GM19395 (cell line): ENCODE measurements at regions not wholly inside any gene's neighbourhood (a gene's known extent, or its start where the extent isn't known, plus 50 kb on each side); places are given as distances from the start of the nearest gene placed in this dataset.

Source experiments
- ATAC-seq: cut with Tn5 transposase; IDR thresholded peaks from one replicate; pipeline ENCODE4 v1.9.1; 2021; ENCODE audit warnings: mild to moderate bottlenecking, moderate library complexity; ENCODE audit not compliant: unreplicated experiment

- no peak for ATAC-seq
Measured at GRCh38 chr13:84917252-84917878, 881.9 kb downstream of the SLITRK6 start.

- no peak for ATAC-seq
Measured at GRCh38 chr13:84912720-84913119, 886.5 kb downstream of the SLITRK6 start.

- ATAC-seq = no peak
Measured at GRCh38 chr13:84910423-84910822, 888.8 kb downstream of the SLITRK6 start.

GRCh38 chr13:84903391-84903790, 895.8 kb downstream of the SLITRK6 start:
- ATAC-seq = no peak

GRCh38 chr13:84902243-84902642, 897.0 kb downstream of the SLITRK6 start:
- no peak for ATAC-seq

- peak; percentile 83 for ATAC-seq
Measured at GRCh38 chr13:84896128-84896527, 903.1 kb downstream of the SLITRK6 start.

- ATAC-seq = no peak
Measured at GRCh38 chr13:84894749-84895148, 904.5 kb downstream of the SLITRK6 start.

- ATAC-seq = no peak
Measured at GRCh38 chr13:84885868-84886267, 913.4 kb downstream of the SLITRK6 start.

- ATAC-seq = no peak
Measured at GRCh38 chr13:84873951-84874350, 925.3 kb downstream of the SLITRK6 start.

GRCh38 chr13:84870190-84870589, 929.0 kb downstream of the SLITRK6 start:
- ATAC-seq = no peak

GRCh38 chr13:84867246-84867645, 932.0 kb downstream of the SLITRK6 start:
- no peak for ATAC-seq

- no peak for ATAC-seq
Measured at GRCh38 chr13:84865783-84866221, 933.4 kb downstream of the SLITRK6 start.

- no peak for ATAC-seq
Measured at GRCh38 chr13:84864341-84864740, 934.9 kb downstream of the SLITRK6 start.

- no peak for ATAC-seq
Measured at GRCh38 chr13:84847107-84847506, 952.1 kb downstream of the SLITRK6 start.

- ATAC-seq = no peak
Measured at GRCh38 chr13:84845907-84846619, 953.2 kb downstream of the SLITRK6 start.

GRCh38 chr13:84844473-84844872, 954.7 kb downstream of the SLITRK6 start:
- no peak for ATAC-seq

GRCh38 chr13:84843368-84843767, 955.9 kb downstream of the SLITRK6 start:
- ATAC-seq = no peak

GRCh38 chr13:84834201-84834600, 951.9 kb upstream of the SLITRK1 start:
- no peak for ATAC-seq

GRCh38 chr13:84831666-84832657, 949.7 kb upstream of the SLITRK1 start:
- ATAC-seq = no peak

GRCh38 chr13:84823528-84823927, 941.3 kb upstream of the SLITRK1 start:
- ATAC-seq = no peak

GRCh38 chr13:84821261-84821660, 939.0 kb upstream of the SLITRK1 start:
- no peak for ATAC-seq
